ENCODE measurements at regions not wholly inside any gene's neighbourhood (a gene's known extent, or its start where the extent isn't known, plus 50 kb on each side); places are given as distances from the start of the nearest gene placed in this dataset.

GRCh38 chr17:22515599-22515998 is 823.3 kb downstream of the KCNJ18 start:
- ATAC-seq = no peak
- no peaks in the 10 kb centered on the region for H3K9me2 ChIP-seq (ENCODE audit: insufficient read depth)
- ChIA-PET RAD21 (ENCODE audit: low non-redundant PET in 1 of 2, low total read pairs in 2 of 2, uncharacterized antibody in 2 of 2, unreplicated experiment in 2 of 2) (no interaction called here), POLR2A (no interaction called here), CTCF (no interaction called here)
- H3K4me3 ChIP-seq (replicated peaks in 1 of 2; ENCODE audit: low read depth in 1 of 2, low read length in 2 of 2) = no peak overlapping the region
- H3K27ac ChIP-seq (ENCODE audit: low read depth, low read length) = no peak overlapping the region
- no peak overlapping the region for H3K4me2 ChIP-seq (ENCODE audit: low read length)
- no peaks in the 10 kb centered on the region for H3K79me2 ChIP-seq (ENCODE audit: insufficient read depth, low read length)
- TF ChIP-seq ELF1 (IDR thresholded peaks at IDR 0.05; ENCODE audit: borderline replicate concordance, low read depth) = no peak
- no peak for TF ChIP-seq ZNF274 (IDR thresholded peaks at IDR 0.05; ENCODE audit: low read depth, low read length)
- no peak for TF ChIP-seq CEBPB (IDR thresholded peaks at IDR 0.05; ENCODE audit: low read depth)
- TF ChIP-seq SIN3A (IDR thresholded peaks at IDR 0.05; ENCODE audit: low read depth) = no peak
- no peak for TF ChIP-seq SP1 (IDR thresholded peaks at IDR 0.05; ENCODE audit: low read depth)
- TF ChIP-seq TCF7L2 (IDR thresholded peaks at IDR 0.05; ENCODE audit: borderline replicate concordance, extremely low read depth, insufficient read depth, insufficient read length) = no peak
- TF ChIP-seq POLR2AphosphoS5 (IDR thresholded peaks at IDR 0.05; ENCODE audit: low read depth, low read length) = no peak
- TF ChIP-seq RAD21 (IDR thresholded peaks at IDR 0.05; ENCODE audit: low read depth) = no peak
- TF ChIP-seq JUND (IDR thresholded peaks at IDR 0.05) = no peak
- no peak for TF ChIP-seq FOSL1 (IDR thresholded peaks at IDR 0.05; ENCODE audit: low read depth)
- no peak for TF ChIP-seq CBX3 (IDR thresholded peaks at IDR 0.05; ENCODE audit: low read depth)
- no peak for TF ChIP-seq EZH2 (IDR thresholded peaks at IDR 0.05)
- no peak for TF ChIP-seq YY1 (IDR thresholded peaks at IDR 0.05; ENCODE audit: extremely low read depth, insufficient replicate concordance, low read depth, low read length)
- no peak for TF ChIP-seq CTCF (IDR thresholded peaks at IDR 0.05 in 2 of 3, conservative IDR thresholded peaks at IDR 0.05 in 1 of 3; ENCODE audit: borderline replicate concordance in 1 of 3, insufficient read depth in 1 of 3, low read depth in 2 of 3, low read length in 2 of 3)
- TF ChIP-seq POLR2A (IDR thresholded peaks at IDR 0.05; ENCODE audit: borderline replicate concordance, extremely low read depth, insufficient read depth, insufficient read length) = no peak
- no peak for TF ChIP-seq ZBTB33 (IDR thresholded peaks at IDR 0.05; ENCODE audit: extremely low read depth, insufficient replicate concordance, low read length)
- TF ChIP-seq EZH2phosphoT487 (IDR thresholded peaks at IDR 0.05; ENCODE audit: borderline replicate concordance) = no peak
- no peak overlapping the region for H2AFZ ChIP-seq (ENCODE audit: low read depth, low read length, poor library complexity, severe bottlenecking)
- peaks cover 0 to 5% of the 10 kb centered on the region in 2 experiments; a peak in 1 of 4 replicates for H3K9me3 ChIP-seq (ENCODE audit: control insufficient read depth in 1 of 2, insufficient read depth in 1 of 2, low read depth in 1 of 2, low read length in 2 of 2)
- no peaks in the 10 kb centered on the region for H3K27me3 ChIP-seq (ENCODE audit: insufficient read depth, low read length)
- no TSS peak for BruUV-seq (replicated peaks)
- H3K36me3 ChIP-seq (ENCODE audit: control insufficient read depth in 1 of 2, insufficient read depth in 2 of 2, low read length in 2 of 2) = no peaks in the 10 kb centered on the region
- no peak for DNase-seq (ENCODE audit: low read depth, low spot score)
- no peak overlapping the region for H3K9ac ChIP-seq (ENCODE audit: low read length)
- intact Hi-C loops (cut with micrococcal nuclease) = no loop called here
- H4K20me1 ChIP-seq (ENCODE audit: insufficient read depth) = no peaks in the 10 kb centered on the region
- H3K4me1 ChIP-seq (ENCODE audit: control insufficient read depth in 1 of 2, insufficient read depth in 2 of 2, low read length in 2 of 2) = no peaks in the 10 kb centered on the region

All from HCT116 (cell line).